Gastroesophageal sphincter (tissue), 4 donors: ENCODE measurements at regions not wholly inside any gene's neighbourhood (a gene's known extent, or its start where the extent isn't known, plus 50 kb on each side); places are given as distances from the start of the nearest gene placed in this dataset.

ENCODE experiments used
- ATAC-seq: fragments of 150-250 bp; one replicate; pipeline ENCODE4 v1.9.1; 2016; ENCODE audit warnings: mild to moderate bottlenecking, moderate library complexity
- H3K27ac ChIP-seq, 4 donors: fragments of 200-600 bp; sonication (generic) in 3 of 4; 1 replicate in 3 of 4; 2 replicates in 1 of 4; pipeline ENCODE4 v1.5.1; 2016 to 2019
- H3K27me3 ChIP-seq: fragments of 200-600 bp; sonication (generic); one replicate; pipeline ENCODE4 v1.5.1; 2019
- H3K36me3 ChIP-seq, 2 donors: fragments of 200-600 bp; sonication (generic); one replicate each; pipeline ENCODE4 v1.5.1; 2019; ENCODE audit warnings: control low read depth in 1 of 2
- H3K4me1 ChIP-seq, 3 donors: fragments of 200-600 bp; sonication (generic); 1 replicate in 2 of 3; 2 replicates in 1 of 3; pipeline ENCODE4 v1.5.1; 2016 to 2019; ENCODE audit warnings: control low read depth in 2 of 3
- H3K4me3 ChIP-seq, 2 donors: fragments of 200-600 bp; sonication (generic); one replicate each; pipeline ENCODE4 v1.5.1; 2019; ENCODE audit warnings: mild to moderate bottlenecking in 1 of 2, moderate library complexity in 1 of 2
- H3K9me3 ChIP-seq, 3 donors: fragments of 200-600 bp; sonication (generic); one replicate each; pipeline ENCODE4 v1.5.1; 2017 to 2019; ENCODE audit warnings: control low read depth in 2 of 3
- CTCF ChIP-seq, 4 experiments: fragments of 200-600 bp in 2 of 4; fragments of 450-650 bp in 2 of 4; sonication (generic) in 1 of 4; IDR thresholded peaks; one replicate each; pipeline ENCODE4 v1.5.1; 2017 to 2019; ENCODE audit warnings: antibody characterized with exemption in 4 of 4, mild to moderate bottlenecking in 2 of 4, moderate library complexity in 2 of 4
- EP300 ChIP-seq: sonication (generic); formaldehyde crosslinking; IDR thresholded peaks from one replicate; pipeline ENCODE4 v1.6.1; 2017; ENCODE audit warnings: antibody characterized with exemption, mild to moderate bottlenecking
- POLR2A ChIP-seq, 2 donors: fragments of 450-650 bp; IDR thresholded peaks; one replicate each; pipeline ENCODE4 v1.6.1; 2017; ENCODE audit warnings: antibody characterized with exemption in 2 of 2, mild to moderate bottlenecking in 2 of 2, moderate library complexity in 1 of 2
- POLR2AphosphoS5 ChIP-seq: sonication (generic); formaldehyde crosslinking; IDR thresholded peaks from one replicate; pipeline ENCODE4 v1.6.1; 2017; ENCODE audit warnings: antibody characterized with exemption
- WGBS, 2 donors: methylation state at CpG; one replicate each; pipeline ENCODE4 v1.1.5; 2018; ENCODE audit warnings: low coverage in 1 of 2; 5-methylcytosine and 5-hydroxymethylcytosine counted together

GRCh38 chr17:68694791-68695485 is 93.8 kb upstream of the FAM20A start:
- Histone ChIP-seq H3K27me3 (no peaks in the 10 kb centered on the region), H3K4me1 (peaks cover 0 to 7% (median 0%) of the 10 kb centered on the region in 3 donors), H3K9me3 (no peaks in the 10 kb centered on the region), H3K27ac (no peak overlapping the region), H3K4me3 (no peak overlapping the region), H3K36me3 (no peaks in the 10 kb centered on the region)
- ATAC-seq: no peak
- 76 to 100% methylated on average over 2 to 4 of the region's 6 CpGs for WGBS, 2 donors
- TF ChIP-seq POLR2A (IDR thresholded peaks at IDR 0.05): no peak
- no peak for TF ChIP-seq EP300
- TF ChIP-seq POLR2AphosphoS5: no peak
- no peak for TF ChIP-seq CTCF (IDR thresholded peaks at IDR 0.05)

- no peaks in the 10 kb centered on the region for H3K27me3 ChIP-seq
- no peak for ATAC-seq
- H3K4me3 ChIP-seq: no peak overlapping the region
- peaks cover 0 to 7% (median 0%) of the 10 kb centered on the region in 3 donors for H3K4me1 ChIP-seq
- no peak overlapping the region for H3K27ac ChIP-seq
- WGBS, 2 donors: 91 to 100% methylated on average over 8 of the region's 8 CpGs
- H3K36me3 ChIP-seq: no peaks in the 10 kb centered on the region
- no peak for TF ChIP-seq CTCF (IDR thresholded peaks at IDR 0.05)
- no peak for TF ChIP-seq POLR2A (IDR thresholded peaks at IDR 0.05)
- no peak for TF ChIP-seq POLR2AphosphoS5
- no peaks in the 10 kb centered on the region for H3K9me3 ChIP-seq
These were observed 92.7 kb upstream of the FAM20A start for GRCh38 chr17:68693896-68694295.

GRCh38 chr17:68693466-68693865 is 92.3 kb upstream of the FAM20A start:
- Histone ChIP-seq H3K27ac (no peak overlapping the region), H3K4me1 (peaks cover 0 to 5% (median 0%) of the 10 kb centered on the region in 3 donors), H3K27me3 (no peaks in the 10 kb centered on the region), H3K36me3 (no peaks in the 10 kb centered on the region), H3K9me3 (no peaks in the 10 kb centered on the region), H3K4me3 (no peak overlapping the region)
- WGBS, 2 donors: 75% methylated on average over 1 of the region's 1 CpG; no CpG with 5 or more reads in 1 of the 2 donors
- ATAC-seq: no peak
- TF ChIP-seq POLR2AphosphoS5 (no peak), CTCF (IDR thresholded peaks at IDR 0.05) (no peak), POLR2A (IDR thresholded peaks at IDR 0.05) (no peak), EP300 (no peak)

- H3K4me3 ChIP-seq: no peak overlapping the region
- no peaks in the 10 kb centered on the region for H3K9me3 ChIP-seq
- ATAC-seq: no peak
- H3K4me1 ChIP-seq: no peaks in the 10 kb centered on the region
- TF ChIP-seq EP300: no peak
- no peak for TF ChIP-seq CTCF (IDR thresholded peaks at IDR 0.05)
- H3K27me3 ChIP-seq: no peaks in the 10 kb centered on the region
- no peak overlapping the region for H3K27ac ChIP-seq
- no peaks in the 10 kb centered on the region for H3K36me3 ChIP-seq
- 97% methylated on average over 4 of the region's 10 CpGs; no CpG with 5 or more reads in 1 of the 2 donors for WGBS, 2 donors
These were observed 85.2 kb upstream of the FAM20A start for GRCh38 chr17:68686108-68686988.
